Spleen (tissue), 11 donors: ENCODE measurements at regions not wholly inside any gene's neighbourhood (a gene's known extent, or its start where the extent isn't known, plus 50 kb on each side); places are given as distances from the start of the nearest gene placed in this dataset.
A peak's percentile ranks its signal among the peaks of the same experiment; 100 is the strongest.

Source experiments
- DNase-seq: peaks from one replicate; pipeline ENCODE4 v3.0.0-alpha.2; 2020
- H3K27ac ChIP-seq, 8 donors: fragments of 200-600 bp; sonication (generic) in 7 of 8; 1 replicate in 4 of 8; 2 replicates in 4 of 8; pipeline versions ENCODE4 v1.5.0 to v1.8.0; 2016 to 2021; ENCODE audit warnings: inconsistent platforms in 4 of 8, mild to moderate bottlenecking in 4 of 8, moderate library complexity in 1 of 8
- H3K27me3 ChIP-seq, 7 donors: fragments of 200-600 bp; sonication (generic) in 6 of 7; replicated peaks in 1 of 7; 1 replicate in 4 of 7; 2 replicates in 3 of 7; pipeline versions ENCODE4 v1.5.0 to v1.8.0; 2016 to 2021; ENCODE audit warnings: inconsistent platforms in 3 of 7, mild to moderate bottlenecking in 1 of 7
- H3K36me3 ChIP-seq, 6 donors: fragments of 200-600 bp; sonication (generic) in 5 of 6; 1 replicate in 4 of 6; 2 replicates in 2 of 6; pipeline versions ENCODE4 v1.5.0 to v1.8.0; 2016 to 2021; ENCODE audit warnings: inconsistent platforms in 2 of 6
- H3K4me1 ChIP-seq, 6 donors: fragments of 200-600 bp; sonication (generic) in 5 of 6; 1 replicate in 3 of 6; 2 replicates in 3 of 6; pipeline versions ENCODE4 v1.5.0 to v1.8.0; 2016 to 2021; ENCODE audit warnings: inconsistent platforms in 3 of 6
- H3K4me3 ChIP-seq, 8 donors: fragments of 200-600 bp; sonication (generic) in 7 of 8; 1 replicate in 4 of 8; 2 replicates in 4 of 8; pipeline versions ENCODE4 v1.5.0 to v1.8.0; 2016 to 2021; ENCODE audit warnings: inconsistent platforms in 4 of 8, mild to moderate bottlenecking in 4 of 8, moderate library complexity in 2 of 8
- H3K9me3 ChIP-seq, 8 donors: fragments of 200-600 bp; sonication (generic) in 7 of 8; 1 replicate in 4 of 8; 2 replicates in 4 of 8; pipeline versions ENCODE4 v1.5.0 to v1.8.0; 2016 to 2021; ENCODE audit warnings: inconsistent platforms in 4 of 8
- CTCF ChIP-seq, 11 experiments: fragments of 200-600 bp in 7 of 11; fragments of 450-650 bp in 4 of 11; sonication (generic) in 4 of 11; IDR thresholded peaks in 8 of 11; conservative IDR thresholded peaks in 3 of 11; 1 replicate in 7 of 11; 2 replicates in 4 of 11; pipeline versions ENCODE4 v1.4.0 to v1.8.0; 2016 to 2021; ENCODE audit warnings: antibody characterized with exemption in 11 of 11, inconsistent platforms in 4 of 11, mild to moderate bottlenecking in 1 of 11
- POLR2A ChIP-seq, 3 donors: fragments of 450-650 bp; IDR thresholded peaks; one replicate each; pipeline ENCODE4 v1.5.1; 2017; ENCODE audit warnings: antibody characterized with exemption in 3 of 3, mild to moderate bottlenecking in 1 of 3
- POLR2AphosphoS5 ChIP-seq, 3 donors: sonication (generic); formaldehyde crosslinking; IDR thresholded peaks; one replicate each; pipeline ENCODE4 v1.5.1; 2017; ENCODE audit warnings: antibody characterized with exemption in 3 of 3
- WGBS, 5 donors: extraction: QIAGEN DNeasy Blood & Tissue Kit in 3 of 5; methylation state at CpG; one replicate each; pipeline versions ENCODE4 v1.1.5 to v1.1.7; 2013 to 2018; 5-methylcytosine and 5-hydroxymethylcytosine counted together
- intact Hi-C: fragments of 100-400 bp; cut with DNase I; formaldehyde crosslinking; loops from one replicate; pipeline ENCODE4 v1.15.0; 2023; ENCODE audit warnings: low total_unique reads
- donor health status: healthy with polysubstance abuse.
- donor health status: DM: no; HTN: no; CAD: no; lungs with moderate emphysema.
- donor health status: DM: no; HTN: no; CAD: no.
- donor health status: Bipolar disorder and iron deficiency.
- donor health status: healthy.
- donor health status: DM: no; HTN: no; CAD: no.
- donor health status: DM: yes; HTN: yes; CAD: no.

DNA sequence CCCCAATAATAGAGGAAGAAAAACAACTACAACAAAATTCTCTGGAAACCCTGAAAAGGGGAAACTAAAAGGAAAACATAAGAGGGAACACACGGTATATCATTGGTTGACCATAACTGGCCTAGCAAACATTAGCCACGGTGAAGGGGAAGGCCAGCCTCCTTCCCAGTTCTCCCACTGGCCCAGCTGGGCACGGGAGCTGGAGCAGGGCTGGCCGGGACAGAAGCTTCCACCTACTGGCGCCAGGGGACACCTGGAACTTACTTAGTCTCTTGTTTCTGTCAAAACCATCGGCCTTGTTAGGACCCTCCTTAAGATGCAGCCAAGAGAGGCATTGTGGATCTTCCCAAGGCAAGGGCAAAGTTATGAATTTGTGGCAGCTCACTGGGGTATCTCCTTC lies 56.1 kb upstream of the DLGAP1 start:
- WGBS, 5 donors: 84 to 96% (median 87%) methylated on average over 6 of the region's 6 CpGs
- intact Hi-C loops: no loop called here
- no peaks in the 10 kb centered on the region for H3K36me3 ChIP-seq

DNA sequence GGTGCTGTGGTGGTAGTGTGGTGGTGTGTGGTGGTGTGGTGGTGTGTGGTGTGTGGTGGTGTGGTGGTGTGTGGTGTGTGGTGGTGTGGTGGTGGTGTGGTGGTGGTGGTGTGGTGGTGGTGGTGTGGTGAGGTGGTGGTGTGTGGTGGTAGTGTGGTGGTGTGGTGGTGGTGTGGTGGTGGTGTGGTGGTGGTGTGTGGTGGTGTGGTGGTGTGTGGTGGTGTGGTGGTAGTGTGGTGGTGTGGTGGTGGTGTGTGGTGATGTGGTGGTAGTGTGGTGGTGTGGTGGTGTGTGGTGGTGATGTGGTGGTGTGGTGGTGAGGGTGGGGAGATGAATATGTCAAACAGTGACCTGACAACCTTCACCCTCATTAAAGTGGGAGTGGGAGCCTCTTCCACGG lies 55.6 kb upstream of the DLGAP1 start:
- DNase-seq: no peak
- TF ChIP-seq POLR2AphosphoS5 (IDR thresholded peaks at IDR 0.05) (no peak), CTCF (IDR thresholded peaks at IDR 0.05 in 8 of 11, conservative IDR thresholded peaks at IDR 0.05 in 3 of 11) (no peak), POLR2A (IDR thresholded peaks at IDR 0.05) (no peak)
- intact Hi-C loops: no loop called here
- Histone ChIP-seq H3K27me3 (no peaks in the 10 kb centered on the region), H3K36me3 (no peaks in the 10 kb centered on the region), H3K4me3 (no peak overlapping the region), H3K4me1 (no peaks in the 10 kb centered on the region), H3K9me3 (peaks cover 0 to 13% (median 5%) of the 10 kb centered on the region in 8 donors), H3K27ac (no peak overlapping the region)
- WGBS, 5 donors: 83 to 100% (median 87%) methylated on average over 1 of the region's 1 CpG

More for the DNA sequence above, 56.1 kb upstream of the DLGAP1 start:
- Histone ChIP-seq H3K4me1 (no peaks in the 10 kb centered on the region), H3K9me3 (peaks cover 0 to 9% (median 6%) of the 10 kb centered on the region in 8 donors), H3K27ac (no peak overlapping the region), H3K4me3 (no peak overlapping the region), H3K27me3 (no peaks in the 10 kb centered on the region)
- peak; percentile 56 for DNase-seq
- TF ChIP-seq CTCF (IDR thresholded peaks at IDR 0.05 in 8 of 11, conservative IDR thresholded peaks at IDR 0.05 in 3 of 11): no peak
- TF ChIP-seq POLR2A (IDR thresholded peaks at IDR 0.05): no peak

- Histone ChIP-seq H3K4me1 (no peaks in the 10 kb centered on the region), H3K27me3 (no peaks in the 10 kb centered on the region), H3K36me3 (no peaks in the 10 kb centered on the region), H3K4me3 (no peak overlapping the region), H3K9me3 (peaks cover 0 to 13% (median 4%) of the 10 kb centered on the region in 8 donors), H3K27ac (no peak overlapping the region)
- WGBS, 5 donors: 92 to 95% (median 94%) methylated on average over 9 of the region's 9 CpGs
- DNase-seq: peak; percentile 62
- no peak for TF ChIP-seq CTCF (IDR thresholded peaks at IDR 0.05 in 8 of 11, conservative IDR thresholded peaks at IDR 0.05 in 3 of 11)
- no peak for TF ChIP-seq POLR2A (IDR thresholded peaks at IDR 0.05)
- no peak for TF ChIP-seq POLR2AphosphoS5 (IDR thresholded peaks at IDR 0.05)
- intact Hi-C loops: no loop called here
Observed at GRCh38 chr18:4510160-4510559, 55.1 kb upstream of the DLGAP1 start.
